A549 (cell line): ENCODE measurements at regions not wholly inside any gene's neighbourhood (a gene's known extent, or its start where the extent isn't known, plus 50 kb on each side); places are given as distances from the start of the nearest gene placed in this dataset.

Experiments used
- ATAC-seq, 2 experiments: fragments of 200-7000 bp in 1 of 2; fragments of >200 bp in 1 of 2; cut with Nextera tagmentation in 1 of 2; cut with Tn5 transposase in 1 of 2; 3 replicates each; pipeline versions ENCODE4 v1.8.0 to v1.9.1; 2018 to 2020; ENCODE audit warnings: mild to moderate bottlenecking in 1 of 2, moderate library complexity in 1 of 2
- CTCF ChIA-PET: fragments of 300-600 bp; sonication (Branson Sonifier 250); formaldehyde crosslinking; extraction: SDS; loops from one replicate; lab custom pipeline; 2021; ENCODE audit warnings: antibody characterized with exemption, inconsistent platforms; lab: Yijun Ruan, JAX
- POLR2A ChIA-PET: fragments of 350-600 bp; formaldehyde crosslinking; extraction: SDS; loops from one replicate; lab custom pipeline; 2021; ENCODE audit warnings: antibody characterized with exemption, inconsistent platforms; lab: Yijun Ruan, JAX
- DNase-seq, 2 experiments: peaks; one replicate each; pipeline versions ENCODE4 v3.0.0 to v3.0.0-alpha.2; 2011 to 2016; ENCODE audit warnings: low read depth in 1 of 2, low spot score in 1 of 2
- FAIRE-seq: peaks from 2 replicates; lab custom pipeline; 2011; peaks lifted over from hg19 to GRCh38; lab: Jason Lieb, UNC
- H3K27ac ChIP-seq, 2 experiments: fragments of >200 bp; sonication (Bioruptor Twin); formaldehyde crosslinking; 3 replicates each; pipeline ENCODE4 v1.5.1; 2016 to 2017
- H3K4me1 ChIP-seq: fragments of >200 bp; sonication (Bioruptor Twin); formaldehyde crosslinking; 3 replicates; pipeline ENCODE4 v1.6.1; 2016
- H3K4me2 ChIP-seq: fragments of >200 bp; sonication (Bioruptor Twin); formaldehyde crosslinking; 3 replicates; pipeline ENCODE4 v1.6.1; 2016
- H3K4me3 ChIP-seq: fragments of >200 bp; sonication (Bioruptor Twin); formaldehyde crosslinking; 3 replicates; pipeline ENCODE4 v1.5.1; 2016
- H3K9me3 ChIP-seq: fragments of >200 bp; sonication (Bioruptor Twin); formaldehyde crosslinking; 3 replicates; pipeline ENCODE4 v1.6.1; 2016
- CBX2 ChIP-seq: fragments of 200-600 bp; sonication (generic); IDR thresholded peaks from 2 replicates; pipeline ENCODE4 v1.6.1; 2016; ENCODE audit warnings: low read depth, mild to moderate bottlenecking, borderline replicate concordance
- CHD2 ChIP-seq: fragments of 150-350 bp; IDR thresholded peaks from 2 replicates; pipeline ENCODE4 v1.6.1; 2014; ENCODE audit warnings: low read length; ENCODE audit not compliant: partially characterized antibody
- CHD4 ChIP-seq: fragments of 200-600 bp; sonication (generic); IDR thresholded peaks from 2 replicates; pipeline ENCODE4 v1.6.1; 2016; ENCODE audit warnings: antibody characterized with exemption, mild to moderate bottlenecking, borderline replicate concordance
- E2F6 ChIP-seq: IDR thresholded peaks from 2 replicates; pipeline ENCODE4 v1.6.1; 2012; ENCODE audit warnings: low read depth, borderline replicate concordance
- ELK1 ChIP-seq: fragments of 150-350 bp; IDR thresholded peaks from 2 replicates; pipeline ENCODE4 v1.6.1; 2014; ENCODE audit warnings: low read depth, mild to moderate bottlenecking, low read length
- HOXB5 ChIP-seq: fragments of 250-450 bp; sonication (Bioruptor Pico); IDR thresholded peaks from 2 replicates; pipeline ENCODE4 v1.5.0; 2020; ENCODE audit warnings: mild to moderate bottlenecking, moderate library complexity
- JUNB ChIP-seq: fragments of >200 bp; sonication (Bioruptor Twin); formaldehyde crosslinking; IDR thresholded peaks from 2 replicates; pipeline ENCODE4 v1.6.1; 2016
- MAZ ChIP-seq: fragments of 150-350 bp; IDR thresholded peaks from 2 replicates; pipeline ENCODE4 v1.6.1; 2014; ENCODE audit warnings: antibody characterized with exemption, low read depth, low read length, borderline replicate concordance
- PBX3 ChIP-seq: IDR thresholded peaks from 2 replicates; pipeline ENCODE4 v1.6.1; 2012
- POLR2A ChIP-seq: IDR thresholded peaks from 2 replicates; pipeline ENCODE4 v1.6.1; 2012; ENCODE audit warnings: mild to moderate bottlenecking, low read length
- RARB ChIP-seq: fragments of 250-450 bp; sonication (Bioruptor Pico); IDR thresholded peaks from 2 replicates; pipeline ENCODE4 v1.8.0; 2021; ENCODE audit warnings: mild to moderate bottlenecking, moderate library complexity
- TP53 ChIP-seq: fragments of 250-450 bp; sonication (Bioruptor Pico); IDR thresholded peaks from 2 replicates; pipeline ENCODE4 v1.5.0; 2021; ENCODE audit warnings: mild to moderate bottlenecking, moderate library complexity
- ZSCAN20 ChIP-seq: fragments of 250-450 bp; sonication (Bioruptor Pico); IDR thresholded peaks from 2 replicates; pipeline ENCODE4 v1.8.0; 2022; ENCODE audit warnings: mild to moderate bottlenecking, moderate library complexity
- WGBS: methylation state at CpG from one replicate; pipeline ENCODE4 v1.1.6; 2017; ENCODE audit errors: missing lambda C conversion rate; 5-methylcytosine and 5-hydroxymethylcytosine counted together
- TF ChIP-seq, protein P1 (sequence below): fragments of >200 bp; sonication (Bioruptor Twin); formaldehyde crosslinking; IDR thresholded peaks from 3 replicates; pipeline ENCODE4 v1.5.1; 2016

DNA sequence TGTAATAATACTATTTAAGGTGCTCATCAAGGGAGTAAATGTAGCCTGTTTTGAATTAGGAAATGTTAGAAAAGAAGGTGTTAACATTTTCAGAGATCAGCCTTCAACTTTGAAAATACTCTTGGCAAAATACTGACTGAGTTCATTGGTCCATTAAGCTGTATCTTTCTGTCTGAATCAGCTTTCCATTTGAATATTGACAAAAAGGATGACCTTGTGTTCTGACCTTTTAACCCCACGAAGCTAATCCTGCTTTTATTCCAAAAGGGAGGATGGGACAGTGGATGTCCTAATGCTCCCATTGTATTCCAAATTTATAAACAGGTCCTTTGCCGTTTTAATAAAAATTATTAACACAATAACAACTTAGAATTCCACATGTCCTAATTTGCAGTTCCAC, 259.7 kb upstream of the NRIP1 start (continued):
- no peak for TF ChIP-seq ELK1

DNA sequence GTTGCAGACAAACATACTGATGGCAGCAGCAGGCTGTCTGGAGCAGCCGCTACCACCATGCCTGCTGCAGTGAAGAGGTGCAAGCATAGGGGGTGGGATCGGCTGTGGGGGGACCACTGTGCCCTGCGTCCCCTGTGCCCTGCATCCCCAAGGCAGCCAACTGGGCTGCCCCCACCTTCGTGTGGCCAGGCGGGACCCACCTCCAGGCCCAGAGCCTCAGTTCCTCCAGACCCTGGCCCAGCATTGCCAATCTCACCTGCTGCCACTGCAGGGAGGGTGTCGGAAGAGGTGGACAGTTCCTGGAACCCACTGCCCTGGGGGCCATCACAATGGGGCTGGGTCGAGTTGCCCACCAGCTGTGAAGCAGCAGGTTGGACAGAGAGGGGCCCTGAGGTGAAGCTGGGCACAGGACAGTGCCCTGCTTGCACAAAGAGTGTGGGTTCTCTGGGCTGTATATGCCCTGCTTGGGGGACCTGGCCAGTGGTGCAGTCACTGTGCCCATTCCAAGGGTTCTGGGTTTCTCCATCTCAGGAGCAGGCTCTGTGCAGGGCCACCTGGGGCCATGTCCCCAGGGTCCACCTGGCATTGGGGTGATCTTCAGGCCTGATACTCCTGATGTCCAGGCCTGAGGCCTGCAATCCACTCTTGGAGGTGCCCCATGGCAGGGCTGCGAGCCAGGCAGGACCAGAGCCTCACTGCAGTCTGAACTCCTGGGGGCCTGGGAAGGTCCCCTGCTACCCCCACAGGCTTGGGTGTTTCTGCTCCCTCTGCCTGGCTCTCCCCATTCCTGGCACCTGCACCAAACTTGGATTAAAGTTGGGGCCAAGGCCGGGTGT, 261.4 kb upstream of the NRIP1 start:
- no peak for FAIRE-seq
- POLR2A ChIA-PET: no interaction called here

More for the DNA sequence above, 261.4 kb upstream of the NRIP1 start:
- DNase-seq (no peak), ATAC-seq (no peak)
- CTCF ChIA-PET: interaction anchor here (0.9 kb wide), 1 partner anchor 157 kb away, joined by 3 read pairs; no protein-coding TSS in a partner anchor
- Histone ChIP-seq H3K27ac (no peak overlapping the region), H3K4me3 (no peak overlapping the region), H3K4me1 (no peaks in the 10 kb centered on the region), H3K9me3 (no peaks in the 10 kb centered on the region), H3K4me2 (no peak overlapping the region)
- TF ChIP-seq CHD2 (no peak), CHD4 (no peak), TP53 (no peak), RARB (CRISPR knock-in tag) (no peak), ZSCAN20 (no peak), PBX3 (no peak), E2F6 (no peak), ELK1 (no peak), POLR2A (no peak), HOXB5 (CRISPR knock-in tag) (no peak), MAZ (no peak), JUNB (no peak), CBX2 (no peak)
- TF ChIP-seq, protein P1, sequence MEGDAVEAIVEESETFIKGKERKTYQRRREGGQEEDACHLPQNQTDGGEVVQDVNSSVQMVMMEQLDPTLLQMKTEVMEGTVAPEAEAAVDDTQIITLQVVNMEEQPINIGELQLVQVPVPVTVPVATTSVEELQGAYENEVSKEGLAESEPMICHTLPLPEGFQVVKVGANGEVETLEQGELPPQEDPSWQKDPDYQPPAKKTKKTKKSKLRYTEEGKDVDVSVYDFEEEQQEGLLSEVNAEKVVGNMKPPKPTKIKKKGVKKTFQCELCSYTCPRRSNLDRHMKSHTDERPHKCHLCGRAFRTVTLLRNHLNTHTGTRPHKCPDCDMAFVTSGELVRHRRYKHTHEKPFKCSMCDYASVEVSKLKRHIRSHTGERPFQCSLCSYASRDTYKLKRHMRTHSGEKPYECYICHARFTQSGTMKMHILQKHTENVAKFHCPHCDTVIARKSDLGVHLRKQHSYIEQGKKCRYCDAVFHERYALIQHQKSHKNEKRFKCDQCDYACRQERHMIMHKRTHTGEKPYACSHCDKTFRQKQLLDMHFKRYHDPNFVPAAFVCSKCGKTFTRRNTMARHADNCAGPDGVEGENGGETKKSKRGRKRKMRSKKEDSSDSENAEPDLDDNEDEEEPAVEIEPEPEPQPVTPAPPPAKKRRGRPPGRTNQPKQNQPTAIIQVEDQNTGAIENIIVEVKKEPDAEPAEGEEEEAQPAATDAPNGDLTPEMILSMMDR: no peak
- WGBS: 79% methylated on average over 2 of the region's 9 CpGs
